ENCODE measurements at regions not wholly inside any gene's neighbourhood (a gene's known extent, or its start where the extent isn't known, plus 50 kb on each side); places are given as distances from the start of the nearest gene placed in this dataset.

- TF ChIP-seq CTCF (IDR thresholded peaks at IDR 0.05; ENCODE audit: insufficient read depth, low read length, poor library complexity, severe bottlenecking) (no peak), EZH2phosphoT487 (conservative IDR thresholded peaks at IDR 0.05; ENCODE audit: low read length) (no peak)
Observed at GRCh38 chr10:4473977-4474376, 352.0 kb upstream of the AKR1E2 start.
